ENCODE measurements at regions not wholly inside any gene's neighbourhood (a gene's known extent, or its start where the extent isn't known, plus 50 kb on each side); places are given as distances from the start of the nearest gene placed in this dataset.

DNA sequence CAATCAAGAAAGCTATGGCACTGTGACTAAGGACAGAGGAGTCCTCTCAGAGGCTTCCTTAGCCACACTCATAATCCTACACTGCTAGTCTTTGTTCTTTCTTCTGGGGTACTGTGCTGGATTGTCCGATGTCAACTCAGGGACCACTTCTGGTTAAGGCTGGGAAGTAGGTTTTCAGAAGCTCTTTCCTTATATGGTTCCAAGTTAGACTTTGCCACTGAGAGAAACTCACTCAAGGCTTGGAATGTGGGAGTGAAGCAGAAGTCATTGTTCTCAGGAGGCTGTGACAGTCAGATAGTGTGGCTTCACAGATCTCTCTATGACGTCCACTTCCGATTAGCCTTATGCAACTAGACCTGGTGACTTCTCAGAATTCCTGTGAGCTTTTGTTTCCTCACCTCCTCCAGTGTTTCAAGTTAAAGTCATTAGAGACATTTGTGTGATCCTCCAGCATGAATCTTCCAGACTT is 317.3 kb upstream of the F9 start:
- no peak for TF ChIP-seq POLR2A (IDR thresholded peaks at IDR 0.05; ENCODE audit: low read depth, low read length)
- TF ChIP-seq POLR2AphosphoS5 (IDR thresholded peaks at IDR 0.05; ENCODE audit: low read depth, low read length) = no peak
